ENCODE measurements at regions not wholly inside any gene's neighbourhood (a gene's known extent, or its start where the extent isn't known, plus 50 kb on each side); places are given as distances from the start of the nearest gene placed in this dataset.

- TF ChIP-seq, protein P1, sequence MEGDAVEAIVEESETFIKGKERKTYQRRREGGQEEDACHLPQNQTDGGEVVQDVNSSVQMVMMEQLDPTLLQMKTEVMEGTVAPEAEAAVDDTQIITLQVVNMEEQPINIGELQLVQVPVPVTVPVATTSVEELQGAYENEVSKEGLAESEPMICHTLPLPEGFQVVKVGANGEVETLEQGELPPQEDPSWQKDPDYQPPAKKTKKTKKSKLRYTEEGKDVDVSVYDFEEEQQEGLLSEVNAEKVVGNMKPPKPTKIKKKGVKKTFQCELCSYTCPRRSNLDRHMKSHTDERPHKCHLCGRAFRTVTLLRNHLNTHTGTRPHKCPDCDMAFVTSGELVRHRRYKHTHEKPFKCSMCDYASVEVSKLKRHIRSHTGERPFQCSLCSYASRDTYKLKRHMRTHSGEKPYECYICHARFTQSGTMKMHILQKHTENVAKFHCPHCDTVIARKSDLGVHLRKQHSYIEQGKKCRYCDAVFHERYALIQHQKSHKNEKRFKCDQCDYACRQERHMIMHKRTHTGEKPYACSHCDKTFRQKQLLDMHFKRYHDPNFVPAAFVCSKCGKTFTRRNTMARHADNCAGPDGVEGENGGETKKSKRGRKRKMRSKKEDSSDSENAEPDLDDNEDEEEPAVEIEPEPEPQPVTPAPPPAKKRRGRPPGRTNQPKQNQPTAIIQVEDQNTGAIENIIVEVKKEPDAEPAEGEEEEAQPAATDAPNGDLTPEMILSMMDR (IDR thresholded peaks at IDR 0.05) = no peak
- TF ChIP-seq POLR2A (IDR thresholded peaks at IDR 0.05) (no peak), POLR2AphosphoS5 (IDR thresholded peaks at IDR 0.05; ENCODE audit: insufficient read depth in 1 of 2, low read depth in 1 of 2) (no peak)
These were observed 398.0 kb downstream of the FSCB start for GRCh38 chr14:44109036-44109435.
